ENCODE measurements at regions not wholly inside any gene's neighbourhood (a gene's known extent, or its start where the extent isn't known, plus 50 kb on each side); places are given as distances from the start of the nearest gene placed in this dataset.

GRCh38 chr6:10230531-10230930, 184.3 kb downstream of the TFAP2A start:
- ChIA-PET POLR2A (no interaction called here), CTCF (no interaction called here)
- Histone ChIP-seq H3K4me3 (replicated peaks in 1 of 3; ENCODE audit: insufficient read depth in 1 of 3, low read depth in 1 of 3, low read length in 3 of 3) (no peak overlapping the region), H2AFZ (ENCODE audit: low read depth, low read length) (no peak overlapping the region), H3K9me3 (replicated peaks; ENCODE audit: control insufficient read depth, insufficient read depth, low read length) (no peaks in the 10 kb centered on the region), H3K79me2 (ENCODE audit: control insufficient read depth, insufficient read depth, low read length) (no peaks in the 10 kb centered on the region), H4K20me1 (replicated peaks; ENCODE audit: control insufficient read depth, extremely low read depth, insufficient read depth, low read length) (no peaks in the 10 kb centered on the region), H3K36me3 (ENCODE audit: control insufficient read depth in 2 of 2, extremely low read depth in 1 of 2, insufficient read depth in 2 of 2, low read length in 2 of 2) (no peaks in the 10 kb centered on the region), H3K4me1 (ENCODE audit: control insufficient read depth, extremely low read depth, insufficient read depth, low read length) (no peaks in the 10 kb centered on the region), H3K4me2 (ENCODE audit: insufficient read depth, low read length) (no peak overlapping the region), H3K9ac (replicated peaks; ENCODE audit: extremely low read depth, insufficient read depth, low read length) (no peak overlapping the region), H3K9me1 (replicated peaks; ENCODE audit: control insufficient read depth, extremely low read depth, insufficient read depth, low read length) (no peaks in the 10 kb centered on the region), H3K27me3 (ENCODE audit: control insufficient read depth in 2 of 2, insufficient read depth in 2 of 2, low read length in 2 of 2) (no peaks in the 10 kb centered on the region), H3K27ac (ENCODE audit: insufficient read depth, low read depth, low read length) (no peak overlapping the region)
- DNase-seq (ENCODE audit: low read depth, low spot score) (no peak), FAIRE-seq (no peak)
- intact Hi-C loops (cut with micrococcal nuclease): no loop called here
- BruUV-seq (replicated peaks): no TSS peak
- dilution Hi-C loops (cut with MboI; ENCODE audit: extremely low pct_ligation_motif_present, low sequenced_read_pairs): no loop called here
- no peak for TF ChIP-seq POLR2A (IDR thresholded peaks at IDR 0.05; ENCODE audit: low read depth, low read length)
- no peak for TF ChIP-seq MYC (IDR thresholded peaks at IDR 0.05; ENCODE audit: low read depth, low read length)
- no peak for TF ChIP-seq MAX (IDR thresholded peaks at IDR 0.05; ENCODE audit: insufficient read depth, insufficient read length)
- no peak for TF ChIP-seq FOS (IDR thresholded peaks at IDR 0.05; ENCODE audit: borderline replicate concordance, insufficient read depth, low read length)
- no peak for TF ChIP-seq POLR2AphosphoS5 (IDR thresholded peaks at IDR 0.05; ENCODE audit: insufficient read depth, low read depth, low read length)
- TF ChIP-seq CTCF (IDR thresholded peaks at IDR 0.05; ENCODE audit: extremely low read depth in 1 of 2, insufficient read depth in 1 of 2, low read depth in 1 of 2, low read length in 2 of 2): no peak
- no peak for TF ChIP-seq JUN (IDR thresholded peaks at IDR 0.05; ENCODE audit: borderline replicate concordance, insufficient read depth, insufficient read length, low read depth)
- no peak for TF ChIP-seq GATA2 (IDR thresholded peaks at IDR 0.05; ENCODE audit: insufficient read depth, insufficient read length, low read depth, low read length)
- no peak for TF ChIP-seq EZH2 (IDR thresholded peaks at IDR 0.05; ENCODE audit: borderline replicate concordance, low read depth, low read length, severe bottlenecking)
